HG02798 (cell line): ENCODE measurements at regions not wholly inside any gene's neighbourhood (a gene's known extent, or its start where the extent isn't known, plus 50 kb on each side); places are given as distances from the start of the nearest gene placed in this dataset.
"Not testable (repeated sequence)": the region's sequence is repeated elsewhere in the genome, so short reads cannot be mapped to it uniquely, and the experiment has no call there.

ENCODE experiments used
- ATAC-seq: cut with Tn5 transposase; IDR thresholded peaks from one replicate; pipeline ENCODE4 v1.9.1; 2021; ENCODE audit warnings: mild to moderate bottlenecking; ENCODE audit not compliant: unreplicated experiment, poor library complexity

DNA sequence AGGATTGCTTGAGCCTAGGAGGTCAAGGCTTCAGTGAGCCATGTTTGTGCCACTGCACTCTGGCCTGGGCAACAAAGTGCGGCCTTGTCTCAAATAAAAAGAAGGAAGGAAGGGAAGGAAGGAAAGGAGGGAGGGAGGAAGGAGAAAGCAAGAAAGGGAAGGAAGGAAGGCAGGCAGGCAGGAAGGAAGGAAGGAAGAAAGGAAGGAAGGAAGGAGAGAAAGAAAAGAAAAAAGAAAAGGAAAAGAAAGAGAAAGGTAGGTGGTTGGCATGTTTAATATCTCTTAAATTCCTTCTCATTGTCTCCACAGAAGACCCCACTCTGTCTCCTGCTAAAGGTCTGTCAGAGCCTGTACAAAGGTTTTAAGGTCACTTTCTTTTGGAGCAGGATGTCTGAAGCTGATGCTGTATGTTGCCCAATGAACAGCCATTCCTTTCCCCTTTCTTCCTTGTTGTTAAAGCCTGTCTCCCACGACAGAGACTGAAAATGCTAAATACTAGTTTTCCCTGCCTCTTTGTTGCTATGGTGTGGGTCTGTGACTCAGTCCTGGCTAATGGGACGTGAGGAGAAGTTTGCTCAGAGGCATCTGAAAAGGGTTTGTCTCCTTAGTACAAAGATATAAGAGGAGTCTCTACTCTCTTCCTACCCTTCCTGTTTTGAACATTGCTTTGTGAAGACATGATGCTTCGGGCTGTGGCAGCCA lies 213.3 kb downstream of the PCSK1 start:
- ATAC-seq = no peak

DNA sequence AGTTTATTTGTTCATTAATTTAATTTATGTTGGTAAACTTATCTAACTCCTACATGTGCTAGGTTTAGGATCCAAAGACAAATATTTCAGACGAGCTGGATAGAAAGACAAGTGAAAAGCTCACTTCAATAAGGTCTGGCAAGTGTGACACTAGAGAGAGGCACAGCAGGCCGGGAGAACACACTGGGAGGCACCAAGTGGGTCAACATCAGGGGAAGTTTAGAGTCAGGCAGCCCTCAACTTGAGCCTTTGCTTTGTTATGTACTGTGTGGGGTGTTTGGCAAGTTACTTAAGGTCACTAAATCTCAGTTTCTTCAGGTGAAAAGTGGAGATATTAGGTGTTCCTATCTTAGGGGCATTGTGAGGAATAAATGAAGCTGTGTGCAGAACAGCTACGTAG lies 214.4 kb downstream of the PCSK1 start:
- no peak for ATAC-seq

DNA sequence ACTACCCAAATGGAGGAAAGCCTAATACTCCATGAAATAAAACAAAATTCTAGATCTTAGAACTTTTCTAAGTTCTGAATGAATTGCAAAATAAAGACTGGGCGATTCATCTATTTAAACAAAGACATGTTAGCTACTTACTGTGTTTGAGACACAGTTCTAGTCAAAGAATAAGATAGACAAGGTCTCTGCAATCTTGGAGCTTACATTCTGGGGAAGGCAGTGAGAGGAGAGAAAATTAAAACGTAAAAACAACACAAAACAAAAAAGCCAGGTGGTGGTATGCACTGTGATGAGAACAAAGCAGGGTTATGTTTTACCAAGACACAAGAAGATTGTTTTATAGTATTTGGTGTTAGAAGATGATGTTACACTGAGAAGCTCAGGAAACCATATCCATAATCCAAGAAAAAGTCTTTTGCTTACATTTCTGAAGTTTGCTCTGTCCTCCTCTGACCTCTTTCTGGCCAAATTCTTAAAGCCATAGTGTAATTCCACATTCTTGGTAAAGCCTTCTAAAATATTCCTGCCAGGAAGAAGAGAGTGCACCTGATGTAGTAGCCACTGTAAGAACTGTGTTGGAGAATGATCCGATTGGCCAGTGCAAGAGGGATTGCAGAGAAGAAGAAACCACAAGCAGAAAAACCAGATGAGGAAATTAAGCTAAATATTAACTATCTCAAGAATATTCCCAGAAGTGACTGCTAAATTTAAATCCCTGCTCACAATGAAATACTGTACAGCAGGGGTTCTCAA lies 218.4 kb downstream of the PCSK1 start:
- no peak for ATAC-seq

DNA sequence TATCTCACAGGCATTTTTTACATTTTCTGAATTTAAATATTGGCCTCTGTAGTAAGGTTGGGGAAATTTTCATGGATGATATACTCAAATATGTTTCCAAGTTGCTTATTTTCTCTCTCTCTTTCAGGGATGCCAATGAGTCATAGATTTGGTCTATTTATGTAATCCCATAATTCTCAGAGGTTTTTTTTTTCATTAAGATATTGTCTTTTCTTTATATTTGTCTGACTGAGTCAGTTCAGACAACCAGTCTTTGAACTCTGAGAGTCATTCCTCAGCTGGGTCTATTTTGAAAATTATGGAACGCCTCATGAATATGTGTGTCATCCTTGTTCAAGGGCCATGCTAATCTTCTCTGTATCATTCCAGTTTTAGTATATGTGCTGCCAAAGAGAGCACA lies 223.2 kb downstream of the PCSK1 start:
- no peak for ATAC-seq

DNA sequence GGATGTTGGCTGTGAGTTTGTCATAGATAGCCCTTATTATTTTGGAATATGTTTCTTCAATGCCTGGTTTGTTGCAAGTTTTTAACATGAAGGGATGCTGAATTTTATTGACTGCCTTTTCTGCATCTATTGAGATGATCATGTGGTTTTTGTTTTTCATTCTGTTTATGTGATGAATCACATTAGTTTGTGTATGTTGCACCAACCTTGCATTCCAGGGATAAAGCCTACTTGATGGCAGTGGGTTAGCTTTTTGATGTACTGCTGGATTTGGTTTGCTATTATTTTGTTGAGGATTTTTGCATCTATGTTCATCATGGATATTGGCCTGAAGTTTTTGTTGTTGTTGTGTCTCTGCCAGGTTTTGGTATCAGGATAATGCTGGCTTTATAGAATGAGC lies 225.6 kb downstream of the PCSK1 start:
- no peak for ATAC-seq

DNA sequence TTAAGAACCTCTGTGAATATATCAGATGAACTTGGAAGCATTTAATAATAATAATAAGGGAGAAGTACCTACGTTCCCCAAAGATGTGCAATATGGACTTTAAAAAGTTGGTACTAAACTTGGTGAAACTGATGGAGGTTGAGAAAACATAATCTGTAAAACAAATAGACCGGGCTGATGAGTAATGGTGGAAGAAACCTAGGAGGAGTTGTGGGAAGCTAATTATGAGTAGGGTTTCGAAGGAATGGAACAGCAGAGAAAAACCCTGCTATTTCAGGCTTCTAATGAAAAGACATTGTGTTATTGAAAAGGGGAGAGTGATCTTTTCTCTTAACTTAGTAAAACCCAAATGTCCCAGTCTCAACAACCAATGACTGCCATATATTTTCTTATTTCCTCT lies 229.3 kb downstream of the PCSK1 start:
- ATAC-seq = no peak

DNA sequence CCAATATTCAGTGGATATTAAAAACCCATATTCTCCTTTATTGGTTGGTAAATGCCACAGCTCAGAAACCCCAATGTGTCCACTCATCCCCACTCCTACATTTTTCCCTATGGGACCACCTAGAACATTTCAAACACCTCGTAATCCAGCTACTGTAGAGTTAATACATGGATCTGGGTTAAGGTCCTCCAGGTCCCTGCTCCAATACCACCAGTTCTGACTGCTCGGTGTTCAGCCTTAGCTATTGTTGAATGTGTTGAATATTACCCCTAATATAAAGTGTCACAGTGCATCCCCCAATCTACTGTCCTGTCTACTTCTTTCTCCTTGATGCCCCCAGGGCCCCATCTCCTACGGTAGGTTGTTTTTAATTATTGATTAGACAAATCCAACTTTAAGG lies 231.5 kb downstream of the PCSK1 start:
- ATAC-seq = no peak

DNA sequence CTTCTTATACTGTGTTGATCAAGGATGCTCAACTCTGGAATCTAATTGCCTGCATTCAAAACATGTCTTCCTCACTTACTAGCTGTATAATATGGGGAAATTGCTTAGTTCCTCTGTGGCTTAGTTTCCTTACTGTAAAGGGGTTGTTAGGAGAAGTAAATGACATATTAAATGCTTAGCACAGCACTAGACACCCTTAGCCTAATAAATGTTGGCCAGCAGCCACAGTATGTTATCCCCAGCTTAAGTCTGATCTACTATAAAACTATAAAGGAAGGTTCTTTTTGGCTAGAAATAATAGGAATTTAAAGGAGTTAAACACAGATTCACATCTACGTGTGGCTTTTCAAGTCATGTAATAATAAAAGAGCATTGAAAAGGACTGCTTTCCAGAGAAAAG lies 232.4 kb downstream of the PCSK1 start:
- ATAC-seq = no peak

DNA sequence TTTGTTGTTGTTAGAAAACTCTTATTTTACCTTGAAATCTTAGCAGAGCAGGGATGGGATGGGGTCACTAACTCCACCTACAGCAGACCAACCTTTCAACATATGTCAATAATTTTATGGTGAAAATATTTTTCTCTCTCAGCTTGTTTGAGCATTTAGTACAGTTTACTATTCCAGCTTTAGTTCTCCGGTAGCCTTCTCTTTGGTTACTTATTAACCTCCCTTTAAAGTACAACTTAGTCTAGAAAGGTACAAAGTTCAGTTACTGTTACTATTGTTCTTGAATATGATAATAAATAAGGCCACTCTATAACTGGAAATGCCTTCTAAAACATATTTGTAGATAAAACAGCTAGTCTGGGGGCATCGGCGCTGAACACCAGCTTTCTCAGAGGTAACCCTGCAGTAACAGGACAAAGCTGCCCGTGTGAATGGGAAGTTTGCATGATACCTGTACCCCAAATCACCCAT lies 233.3 kb downstream of the PCSK1 start:
- no peak for ATAC-seq

DNA sequence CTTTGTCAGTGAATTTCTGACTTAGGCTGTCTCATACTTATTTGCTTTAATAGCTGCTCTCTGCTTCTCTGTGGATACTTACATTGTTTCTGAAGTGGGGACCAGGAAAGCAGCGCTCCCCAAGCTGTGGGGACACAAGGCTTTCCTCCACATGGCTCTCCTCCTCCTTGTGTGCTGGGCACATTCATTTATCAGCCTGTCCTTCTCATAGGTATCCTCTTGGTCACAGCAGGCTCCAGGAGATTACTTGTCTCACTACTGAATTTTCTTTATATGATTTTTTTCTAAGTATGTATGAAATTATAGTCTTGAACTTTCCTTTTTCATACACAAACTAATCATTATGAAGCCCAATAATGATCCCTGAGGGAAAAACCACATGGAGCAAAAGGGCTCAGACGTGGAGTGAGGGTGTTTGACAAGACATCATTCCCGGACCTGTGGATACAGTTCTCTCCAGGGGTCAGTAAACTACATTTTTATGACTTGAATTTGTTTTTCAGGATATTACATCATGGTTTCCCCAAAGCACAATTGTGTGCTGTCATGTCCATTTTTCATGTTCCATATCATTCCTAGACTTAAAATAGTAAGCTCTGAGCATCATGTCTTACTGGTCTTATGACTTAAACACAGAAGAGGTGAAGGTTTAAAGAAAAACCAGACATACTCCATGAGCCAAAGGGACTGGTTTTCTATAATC lies 234.5 kb downstream of the PCSK1 start:
- no peak for ATAC-seq

DNA sequence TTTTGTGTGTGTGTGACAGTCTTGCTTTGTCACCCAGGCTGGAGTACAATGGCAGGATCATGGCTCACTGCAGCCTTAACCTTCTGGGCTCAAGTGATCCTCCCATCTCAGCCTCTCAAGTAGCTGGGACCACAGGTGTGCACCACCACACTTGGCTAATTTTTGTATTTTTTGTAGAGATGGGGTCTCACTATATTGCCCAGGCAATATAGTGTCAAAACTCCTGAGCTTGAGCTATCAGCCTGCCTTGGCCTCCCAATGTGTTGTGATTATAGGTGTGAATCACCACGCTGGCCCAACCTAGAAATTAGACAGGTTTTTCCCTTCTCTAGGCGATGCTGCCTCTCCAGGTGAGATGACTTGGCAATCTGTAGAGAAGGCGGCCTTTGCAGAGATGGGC lies 235.3 kb downstream of the PCSK1 start:
- ATAC-seq = not testable (repeated sequence)

DNA sequence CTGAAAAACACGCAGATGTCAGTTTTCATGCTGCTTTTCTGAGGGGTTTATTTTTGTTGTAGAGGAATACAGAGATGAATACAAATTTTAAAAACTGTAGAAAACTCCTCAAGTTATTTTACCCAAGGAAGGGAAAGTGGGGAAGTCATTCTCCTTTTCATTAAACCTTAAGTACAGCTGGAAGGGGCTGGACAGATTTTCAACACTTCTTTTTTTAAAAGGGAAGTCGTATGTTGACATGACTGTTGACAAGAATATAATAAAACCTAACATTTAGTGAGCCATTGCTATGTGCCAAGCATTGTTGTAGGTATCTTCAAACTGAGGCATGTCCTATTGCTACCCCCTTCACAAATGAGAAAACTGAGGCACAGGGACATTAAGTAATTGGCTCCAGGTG lies 235.7 kb upstream of the ELL2 start:
- ATAC-seq = no peak

DNA sequence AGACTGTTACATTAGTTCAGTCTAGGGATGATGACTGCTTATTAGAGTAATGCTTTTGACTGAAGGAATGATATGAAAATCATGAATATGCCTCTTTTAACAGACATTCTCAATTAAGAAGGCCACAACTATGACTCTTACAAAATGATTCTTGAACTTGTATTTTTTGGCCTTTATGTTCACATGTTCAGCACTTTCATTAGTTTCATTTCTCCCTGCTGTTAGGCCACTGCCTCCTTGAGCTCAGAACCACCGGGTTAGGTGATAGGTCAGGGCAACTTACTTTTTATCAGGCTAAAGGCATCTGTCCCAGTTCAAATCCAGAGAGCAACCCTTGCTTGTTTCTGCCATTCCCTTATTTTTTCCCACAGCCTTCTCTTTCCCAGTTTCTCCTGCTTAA lies 235.2 kb upstream of the ELL2 start:
- no peak for ATAC-seq

DNA sequence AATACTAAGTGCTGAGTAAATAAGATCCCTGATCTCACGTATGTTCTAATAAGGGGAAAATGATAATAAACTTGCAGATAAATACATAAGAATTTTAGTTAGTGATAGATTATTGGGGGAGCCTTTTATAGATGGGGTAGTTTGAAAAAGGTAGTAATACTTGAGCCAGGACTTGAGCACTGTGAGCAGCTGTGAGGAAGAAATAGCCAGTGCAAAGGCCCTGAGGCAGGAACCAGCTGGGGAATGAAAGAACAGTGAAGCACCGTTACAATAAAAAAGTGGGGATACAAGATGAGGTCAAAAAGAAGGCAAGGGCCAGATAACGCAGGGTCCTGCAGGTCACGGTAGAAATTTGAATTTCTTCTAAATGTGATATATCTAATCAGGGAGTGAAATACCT lies 234.8 kb upstream of the ELL2 start:
- ATAC-seq = no peak

DNA sequence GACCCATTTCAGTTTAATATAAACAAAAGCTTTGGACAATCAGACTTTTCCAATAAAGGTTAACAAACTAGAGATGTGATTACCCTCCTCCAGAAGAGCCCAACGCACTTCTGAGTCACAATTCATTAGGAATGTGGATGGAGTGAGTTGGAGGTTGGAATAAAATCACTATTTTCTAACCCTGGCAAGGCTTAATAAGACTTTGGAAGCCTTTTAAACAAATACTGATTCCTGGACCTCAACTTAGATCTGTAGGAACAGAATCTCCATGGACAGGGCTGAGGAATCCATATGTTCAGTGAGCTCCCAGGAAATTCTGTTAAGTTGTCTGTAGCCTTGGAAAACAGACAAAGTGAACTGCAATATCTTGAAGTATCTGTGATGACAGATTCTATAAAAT lies 233.5 kb upstream of the ELL2 start:
- ATAC-seq = no peak

DNA sequence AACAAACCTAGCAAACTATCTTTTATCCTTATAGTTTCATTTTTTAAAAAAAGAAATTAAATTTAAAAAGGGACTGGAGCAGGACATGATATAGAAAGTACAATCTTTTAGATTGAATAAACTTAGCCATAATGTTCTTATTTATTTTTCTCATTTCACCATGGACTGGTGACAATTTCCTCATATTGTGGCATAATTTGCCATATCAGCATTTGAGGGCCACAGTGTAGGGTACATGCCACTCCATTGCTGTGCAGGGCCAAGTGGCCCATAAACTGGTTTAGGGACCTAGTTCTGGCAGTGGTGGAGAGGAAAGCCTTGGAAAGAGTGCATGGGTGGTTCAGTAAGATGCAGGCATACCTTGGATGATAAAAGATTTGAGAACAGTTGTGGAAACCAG lies 232.9 kb upstream of the ELL2 start:
- no peak for ATAC-seq

DNA sequence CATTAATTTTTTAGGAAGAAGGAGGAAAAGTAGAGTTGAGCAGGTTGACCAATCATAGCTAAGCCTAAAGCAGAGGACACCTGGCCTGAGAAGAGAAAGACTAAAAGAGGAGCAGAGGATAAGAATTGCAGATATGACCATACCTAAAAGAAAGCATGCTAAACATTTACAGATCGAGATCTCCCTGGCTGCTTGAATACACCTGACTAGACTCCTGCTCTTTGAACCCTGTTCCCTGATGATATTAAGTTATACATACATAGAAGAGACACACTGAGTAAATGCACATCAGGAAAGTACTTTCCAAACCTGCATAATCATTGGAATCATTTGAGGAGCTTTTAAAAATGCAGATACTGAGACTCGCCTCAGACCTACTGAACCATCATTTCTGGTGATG lies 232.3 kb upstream of the ELL2 start:
- ATAC-seq = no peak

DNA sequence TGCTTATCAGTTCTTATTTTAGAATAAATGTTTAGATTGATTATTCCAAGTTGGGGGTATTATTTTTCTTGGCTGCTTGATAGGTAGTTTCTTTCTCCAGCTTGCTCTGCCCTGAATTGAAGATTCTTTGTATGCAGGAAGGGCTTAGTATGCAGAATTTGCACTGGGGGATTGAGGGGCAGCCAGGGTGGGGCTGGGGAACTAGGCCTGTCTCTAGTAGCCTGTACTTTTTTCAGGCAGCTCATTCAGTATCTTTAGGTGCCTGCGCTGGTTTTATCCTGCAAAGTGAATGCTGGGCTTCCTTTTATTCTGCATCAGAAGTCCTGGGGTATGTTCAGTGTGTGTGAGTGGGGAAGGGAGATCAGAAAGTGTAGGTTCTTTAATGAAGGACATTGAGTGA lies 228.3 kb upstream of the ELL2 start:
- ATAC-seq = no peak

DNA sequence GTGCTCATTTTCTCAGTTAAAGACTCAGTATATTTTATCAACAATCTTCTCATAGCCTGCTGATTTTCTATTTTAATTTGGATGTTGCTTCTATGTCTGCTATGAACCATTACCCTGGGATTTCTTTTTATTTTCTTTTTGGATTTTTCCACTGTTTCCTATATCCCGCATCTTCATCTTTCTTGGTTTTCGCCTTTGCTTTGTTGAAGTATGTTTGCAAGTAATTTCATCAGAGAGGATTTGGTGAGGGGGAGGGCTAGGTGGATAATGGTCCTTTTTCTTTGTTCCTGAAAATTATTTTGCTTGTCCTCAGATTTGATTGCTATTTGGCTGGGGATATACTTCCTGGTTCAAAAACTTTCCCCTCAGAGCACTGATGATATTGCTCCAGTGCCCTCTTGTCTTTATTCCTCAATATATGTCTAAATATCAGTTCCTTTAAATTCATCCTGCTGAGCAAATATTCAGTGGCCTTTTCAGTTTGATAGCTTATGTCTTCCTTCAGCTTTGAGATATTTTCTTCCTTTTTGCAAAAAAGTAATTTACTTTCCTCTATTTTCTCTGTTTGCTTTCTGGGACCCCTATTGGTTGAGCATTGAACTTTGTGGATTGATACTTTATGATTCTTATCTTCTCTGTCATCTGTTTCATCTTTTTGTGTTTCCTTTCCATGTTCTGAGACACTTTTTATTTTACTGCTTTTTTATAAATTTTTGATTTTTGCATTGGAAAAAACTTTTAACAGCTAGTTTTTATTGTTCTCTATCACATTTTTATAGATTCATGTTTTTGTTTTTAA lies 227.6 kb upstream of the ELL2 start:
- no peak for ATAC-seq

DNA sequence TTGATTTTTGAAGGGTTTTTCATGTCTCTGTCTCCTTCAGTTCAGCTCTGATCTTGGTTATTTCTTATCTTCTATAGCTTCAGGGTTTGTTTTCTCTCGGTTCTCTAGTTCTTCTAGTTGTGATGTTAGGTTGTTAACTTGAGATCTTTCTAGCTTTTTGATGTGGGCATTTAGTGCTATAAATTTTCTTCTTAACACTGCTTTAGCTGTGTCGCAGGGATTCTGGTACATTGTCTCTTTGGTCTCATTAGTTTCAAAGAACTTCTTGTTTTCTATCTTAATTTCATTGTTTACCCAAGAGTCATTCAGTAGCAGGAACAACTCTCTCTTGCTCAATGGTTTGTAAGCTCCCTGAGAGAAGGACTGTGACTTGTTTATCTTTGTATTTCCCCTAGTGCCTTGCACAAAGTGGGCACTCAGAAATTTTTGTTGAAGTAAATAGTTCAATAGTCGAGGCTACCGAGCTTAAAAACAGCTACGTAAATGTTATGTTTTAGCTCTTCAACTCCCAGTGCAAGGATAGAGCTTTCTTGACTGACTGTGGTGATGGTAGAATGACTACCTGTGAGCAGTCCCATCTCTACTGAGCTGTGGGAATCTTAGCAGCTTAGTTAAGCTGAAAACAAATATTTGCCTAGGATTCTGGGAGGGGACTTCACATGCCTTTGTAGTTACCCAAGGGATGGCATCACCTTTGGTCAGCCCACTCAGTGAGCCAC lies 225.8 kb upstream of the ELL2 start:
- ATAC-seq = no peak
